Fibroblast of villous mesenchyme (primary cell): ENCODE measurements at regions not wholly inside any gene's neighbourhood (a gene's known extent, or its start where the extent isn't known, plus 50 kb on each side); places are given as distances from the start of the nearest gene placed in this dataset.

Experiments
- DNase-seq: peaks from one replicate; pipeline ENCODE4 v3.0.0-alpha.2; 2010; ENCODE audit warnings: low read depth
- H3K4me3 ChIP-seq: 2 replicates; pipeline ENCODE4 v1.5.1; 2011; ENCODE audit warnings: low read depth, mild to moderate bottlenecking, low read length
- TF ChIP-seq, protein P1 (sequence below): IDR thresholded peaks from 2 replicates; pipeline ENCODE4 v1.5.1; 2012; ENCODE audit warnings: low read depth, mild to moderate bottlenecking, low read length; ENCODE audit not compliant: insufficient read depth

DNA sequence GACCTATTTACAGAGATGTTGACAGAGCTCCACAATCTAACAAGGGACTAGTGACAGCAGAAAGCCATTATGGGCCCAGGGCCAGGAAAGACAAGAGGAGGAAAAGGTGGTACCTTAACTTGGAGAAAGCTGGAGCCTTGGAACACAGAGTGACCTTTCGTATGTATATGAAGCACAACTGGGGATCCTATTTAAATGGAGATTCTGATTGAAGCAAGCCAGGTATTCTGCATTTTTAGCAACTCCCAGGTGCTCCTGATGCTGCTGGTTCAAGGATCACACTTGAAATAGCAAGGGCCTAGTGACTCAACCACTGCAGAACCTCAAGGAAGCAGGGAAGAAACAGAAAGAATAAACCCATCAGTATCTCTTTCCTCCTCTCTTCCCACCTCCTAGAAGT is 99.4 kb downstream of the TMEM47 start:
- DNase-seq, result no peak
- no peak overlapping the region for H3K4me3 ChIP-seq
- TF ChIP-seq, protein P1, sequence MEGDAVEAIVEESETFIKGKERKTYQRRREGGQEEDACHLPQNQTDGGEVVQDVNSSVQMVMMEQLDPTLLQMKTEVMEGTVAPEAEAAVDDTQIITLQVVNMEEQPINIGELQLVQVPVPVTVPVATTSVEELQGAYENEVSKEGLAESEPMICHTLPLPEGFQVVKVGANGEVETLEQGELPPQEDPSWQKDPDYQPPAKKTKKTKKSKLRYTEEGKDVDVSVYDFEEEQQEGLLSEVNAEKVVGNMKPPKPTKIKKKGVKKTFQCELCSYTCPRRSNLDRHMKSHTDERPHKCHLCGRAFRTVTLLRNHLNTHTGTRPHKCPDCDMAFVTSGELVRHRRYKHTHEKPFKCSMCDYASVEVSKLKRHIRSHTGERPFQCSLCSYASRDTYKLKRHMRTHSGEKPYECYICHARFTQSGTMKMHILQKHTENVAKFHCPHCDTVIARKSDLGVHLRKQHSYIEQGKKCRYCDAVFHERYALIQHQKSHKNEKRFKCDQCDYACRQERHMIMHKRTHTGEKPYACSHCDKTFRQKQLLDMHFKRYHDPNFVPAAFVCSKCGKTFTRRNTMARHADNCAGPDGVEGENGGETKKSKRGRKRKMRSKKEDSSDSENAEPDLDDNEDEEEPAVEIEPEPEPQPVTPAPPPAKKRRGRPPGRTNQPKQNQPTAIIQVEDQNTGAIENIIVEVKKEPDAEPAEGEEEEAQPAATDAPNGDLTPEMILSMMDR, result no peak

DNA sequence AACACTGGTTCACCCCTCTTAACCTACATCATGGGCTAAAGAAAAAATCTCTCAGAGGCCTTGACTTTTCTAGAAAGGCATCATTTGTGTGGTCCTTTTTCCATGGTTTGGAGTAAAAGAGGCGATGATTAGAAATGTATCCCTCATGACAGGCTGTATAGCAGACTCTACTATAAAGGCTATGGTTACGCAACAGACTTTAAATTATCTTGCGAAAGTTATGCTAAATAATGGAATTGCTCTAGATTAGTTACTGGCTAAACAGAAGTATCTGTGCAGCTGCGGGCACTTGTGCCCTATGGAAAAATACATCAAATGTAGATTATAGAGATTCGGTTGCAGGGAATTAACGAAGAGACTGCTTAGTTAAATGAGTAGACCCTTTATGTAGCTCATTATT is 101.6 kb downstream of the TMEM47 start:
- TF ChIP-seq, protein P1, result no peak

DNA sequence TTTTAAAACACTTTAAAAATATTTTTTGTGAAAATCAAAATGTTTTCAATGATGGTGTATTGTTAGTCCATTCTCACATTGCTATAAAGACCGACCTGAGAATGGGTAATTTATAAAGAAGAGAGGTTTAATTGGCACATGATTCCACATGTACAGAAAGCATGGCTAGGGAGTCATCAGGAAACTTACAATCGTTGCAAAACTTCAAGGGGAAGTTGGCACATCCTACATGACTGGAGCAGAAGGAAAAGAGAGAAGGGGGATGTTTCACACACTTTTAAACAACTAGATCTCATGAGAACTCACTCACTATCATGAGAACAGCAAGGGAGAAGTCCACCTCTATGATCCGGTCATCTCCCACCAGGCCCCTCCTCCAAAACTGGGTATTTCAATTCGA is 110.7 kb downstream of the TMEM47 start:
- TF ChIP-seq, protein P1, result no peak
- no peak overlapping the region for H3K4me3 ChIP-seq
- DNase-seq, result no peak

More for the DNA sequence above, 101.6 kb downstream of the TMEM47 start:
- DNase-seq, result no peak
- no peak overlapping the region for H3K4me3 ChIP-seq

DNA sequence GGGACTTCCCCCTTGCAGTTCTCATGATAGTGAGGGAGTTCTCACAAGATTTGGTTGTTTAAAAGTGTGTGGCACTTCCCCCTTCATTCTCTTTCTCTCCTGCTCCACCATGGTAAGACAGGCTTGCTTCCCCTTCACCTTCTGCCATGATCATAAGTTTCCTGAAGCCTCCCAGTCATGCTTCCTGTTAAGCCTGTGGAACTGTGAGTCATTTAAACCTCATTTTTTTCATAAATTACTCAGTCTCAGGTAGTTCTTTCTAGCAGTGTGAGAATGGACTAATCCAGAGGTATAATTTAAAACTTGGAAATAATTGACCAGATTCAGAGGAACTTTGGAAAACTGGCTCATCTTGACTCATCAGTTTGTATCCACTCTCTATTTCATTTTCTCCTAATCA is 129.0 kb downstream of the TMEM47 start:
- DNase-seq, result no peak
- TF ChIP-seq, protein P1, result no peak

DNA sequence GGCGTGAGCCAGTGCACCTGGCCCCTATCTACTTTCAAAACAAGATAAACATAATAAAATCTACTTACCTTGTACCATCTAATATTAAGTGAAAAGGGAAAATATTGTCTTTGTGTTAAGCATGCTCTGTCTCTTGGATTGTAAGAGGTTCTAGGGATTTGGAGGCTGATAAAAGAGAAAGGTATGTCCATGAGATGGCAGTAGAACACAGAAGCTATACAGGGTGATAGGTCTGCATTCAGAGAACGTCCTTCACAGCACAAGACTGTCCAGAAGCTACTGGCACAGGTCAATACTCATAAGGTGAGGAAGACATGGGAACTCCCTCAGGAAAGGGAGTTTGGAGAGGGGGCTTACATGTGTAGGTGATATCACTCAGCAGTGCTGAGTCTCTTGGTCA is 135.5 kb downstream of the TMEM47 start:
- TF ChIP-seq, protein P1, result no peak
- H3K4me3 ChIP-seq, result no peak overlapping the region
- DNase-seq, result no peak

More for the DNA sequence above, 129.0 kb downstream of the TMEM47 start:
- no peak overlapping the region for H3K4me3 ChIP-seq

DNA sequence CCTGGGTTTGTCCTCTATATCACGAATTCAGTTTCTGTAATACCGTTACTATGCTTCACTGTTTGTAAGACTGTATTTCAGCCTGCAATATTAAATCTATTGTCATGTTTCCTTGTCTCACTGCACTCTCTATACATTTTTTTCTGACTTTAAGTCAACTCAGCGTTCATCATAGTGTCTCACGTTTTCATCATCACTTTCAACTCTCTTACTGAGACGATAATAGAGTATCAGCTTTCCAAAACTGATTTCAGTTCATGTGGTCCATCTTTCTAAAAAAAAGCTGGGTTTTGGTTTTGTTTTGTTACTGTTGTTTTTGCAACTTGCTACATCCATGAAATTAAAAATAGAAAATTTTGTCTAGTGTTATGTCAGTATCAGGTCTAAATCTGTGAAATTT is 147.7 kb downstream of the TMEM47 start:
- H3K4me3 ChIP-seq, result no peak overlapping the region
- TF ChIP-seq, protein P1, result no peak
- no peak for DNase-seq

DNA sequence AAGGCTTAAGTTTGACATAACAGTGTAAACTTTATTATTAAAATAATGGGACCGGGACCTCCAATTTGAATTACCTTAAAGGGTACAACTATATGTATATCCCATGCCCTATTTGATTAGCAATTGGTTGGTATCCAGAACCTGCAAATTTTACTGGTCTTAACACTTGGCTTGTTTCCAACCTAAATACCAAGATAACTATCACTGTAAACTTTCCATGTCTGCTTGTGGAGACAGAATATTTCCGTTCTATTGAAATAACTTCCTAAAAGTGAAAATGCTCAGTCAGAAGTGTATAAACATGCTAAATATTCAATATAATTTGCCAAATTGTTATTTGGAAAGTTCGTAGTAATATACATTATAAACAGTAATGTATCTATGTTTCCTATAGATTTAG is 154.0 kb downstream of the TMEM47 start:
- TF ChIP-seq, protein P1, result no peak

More for the DNA sequence above, 154.0 kb downstream of the TMEM47 start:
- no peak overlapping the region for H3K4me3 ChIP-seq
- no peak for DNase-seq
